H1 (cell line): ENCODE measurements at regions not wholly inside any gene's neighbourhood (a gene's known extent, or its start where the extent isn't known, plus 50 kb on each side); places are given as distances from the start of the nearest gene placed in this dataset.

ENCODE experiments used
- BCL11A ChIP-seq, 2 experiments: IDR thresholded peaks; one replicate each; pipeline ENCODE4 v1.6.1; 2011; ENCODE audit warnings: low read depth in 2 of 2, low read length in 2 of 2, mild to moderate bottlenecking in 2 of 2
- EP300 ChIP-seq, 2 experiments: IDR thresholded peaks; 1 replicate in 1 of 2; 2 replicates in 1 of 2; pipeline ENCODE4 v1.6.1; 2011 to 2012; ENCODE audit warnings: low read depth in 2 of 2, low read length in 2 of 2, mild to moderate bottlenecking in 2 of 2, borderline replicate concordance in 1 of 2, inconsistent platforms in 1 of 2, moderate library complexity in 1 of 2
- TAF1 ChIP-seq: IDR thresholded peaks from 2 replicates; pipeline ENCODE4 v1.6.1; 2011; ENCODE audit warnings: mild to moderate bottlenecking, low read depth, low read length
- TF ChIP-seq, protein P1 (sequence below): fragments of 300-600 bp; sonication (generic); IDR thresholded peaks from 2 replicates; pipeline ENCODE4 v1.7.1; 2012; ENCODE audit warnings: low read length, moderate library complexity, mild to moderate bottlenecking, inconsistent platforms; ENCODE audit not compliant: insufficient replicate concordance
- TF ChIP-seq, protein P2 (sequence below): IDR thresholded peaks from 2 replicates; pipeline ENCODE4 v1.6.1; 2011; ENCODE audit warnings: low read length, improper control_type of control experiment

DNA sequence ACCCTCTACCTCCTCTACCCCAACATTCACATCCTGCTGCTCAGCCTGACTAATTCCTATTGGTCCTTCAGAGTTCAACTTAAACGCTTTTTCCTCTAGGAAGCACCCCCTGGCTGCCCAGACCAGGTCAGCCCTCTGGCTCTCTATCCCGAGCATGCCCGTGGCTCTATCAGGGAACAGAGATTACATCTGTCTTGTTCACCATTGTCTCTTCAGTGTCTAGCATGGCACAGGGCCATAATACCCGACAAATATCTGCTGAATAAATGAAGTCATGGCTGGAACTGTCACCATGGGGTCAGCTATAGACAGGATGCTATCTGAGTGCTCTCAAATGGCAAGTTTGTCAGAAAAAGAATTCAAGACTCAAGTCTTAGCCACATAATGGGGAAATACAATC lies 296.9 kb upstream of the CHRNA7 start (continued):
- TF ChIP-seq, protein P1, sequence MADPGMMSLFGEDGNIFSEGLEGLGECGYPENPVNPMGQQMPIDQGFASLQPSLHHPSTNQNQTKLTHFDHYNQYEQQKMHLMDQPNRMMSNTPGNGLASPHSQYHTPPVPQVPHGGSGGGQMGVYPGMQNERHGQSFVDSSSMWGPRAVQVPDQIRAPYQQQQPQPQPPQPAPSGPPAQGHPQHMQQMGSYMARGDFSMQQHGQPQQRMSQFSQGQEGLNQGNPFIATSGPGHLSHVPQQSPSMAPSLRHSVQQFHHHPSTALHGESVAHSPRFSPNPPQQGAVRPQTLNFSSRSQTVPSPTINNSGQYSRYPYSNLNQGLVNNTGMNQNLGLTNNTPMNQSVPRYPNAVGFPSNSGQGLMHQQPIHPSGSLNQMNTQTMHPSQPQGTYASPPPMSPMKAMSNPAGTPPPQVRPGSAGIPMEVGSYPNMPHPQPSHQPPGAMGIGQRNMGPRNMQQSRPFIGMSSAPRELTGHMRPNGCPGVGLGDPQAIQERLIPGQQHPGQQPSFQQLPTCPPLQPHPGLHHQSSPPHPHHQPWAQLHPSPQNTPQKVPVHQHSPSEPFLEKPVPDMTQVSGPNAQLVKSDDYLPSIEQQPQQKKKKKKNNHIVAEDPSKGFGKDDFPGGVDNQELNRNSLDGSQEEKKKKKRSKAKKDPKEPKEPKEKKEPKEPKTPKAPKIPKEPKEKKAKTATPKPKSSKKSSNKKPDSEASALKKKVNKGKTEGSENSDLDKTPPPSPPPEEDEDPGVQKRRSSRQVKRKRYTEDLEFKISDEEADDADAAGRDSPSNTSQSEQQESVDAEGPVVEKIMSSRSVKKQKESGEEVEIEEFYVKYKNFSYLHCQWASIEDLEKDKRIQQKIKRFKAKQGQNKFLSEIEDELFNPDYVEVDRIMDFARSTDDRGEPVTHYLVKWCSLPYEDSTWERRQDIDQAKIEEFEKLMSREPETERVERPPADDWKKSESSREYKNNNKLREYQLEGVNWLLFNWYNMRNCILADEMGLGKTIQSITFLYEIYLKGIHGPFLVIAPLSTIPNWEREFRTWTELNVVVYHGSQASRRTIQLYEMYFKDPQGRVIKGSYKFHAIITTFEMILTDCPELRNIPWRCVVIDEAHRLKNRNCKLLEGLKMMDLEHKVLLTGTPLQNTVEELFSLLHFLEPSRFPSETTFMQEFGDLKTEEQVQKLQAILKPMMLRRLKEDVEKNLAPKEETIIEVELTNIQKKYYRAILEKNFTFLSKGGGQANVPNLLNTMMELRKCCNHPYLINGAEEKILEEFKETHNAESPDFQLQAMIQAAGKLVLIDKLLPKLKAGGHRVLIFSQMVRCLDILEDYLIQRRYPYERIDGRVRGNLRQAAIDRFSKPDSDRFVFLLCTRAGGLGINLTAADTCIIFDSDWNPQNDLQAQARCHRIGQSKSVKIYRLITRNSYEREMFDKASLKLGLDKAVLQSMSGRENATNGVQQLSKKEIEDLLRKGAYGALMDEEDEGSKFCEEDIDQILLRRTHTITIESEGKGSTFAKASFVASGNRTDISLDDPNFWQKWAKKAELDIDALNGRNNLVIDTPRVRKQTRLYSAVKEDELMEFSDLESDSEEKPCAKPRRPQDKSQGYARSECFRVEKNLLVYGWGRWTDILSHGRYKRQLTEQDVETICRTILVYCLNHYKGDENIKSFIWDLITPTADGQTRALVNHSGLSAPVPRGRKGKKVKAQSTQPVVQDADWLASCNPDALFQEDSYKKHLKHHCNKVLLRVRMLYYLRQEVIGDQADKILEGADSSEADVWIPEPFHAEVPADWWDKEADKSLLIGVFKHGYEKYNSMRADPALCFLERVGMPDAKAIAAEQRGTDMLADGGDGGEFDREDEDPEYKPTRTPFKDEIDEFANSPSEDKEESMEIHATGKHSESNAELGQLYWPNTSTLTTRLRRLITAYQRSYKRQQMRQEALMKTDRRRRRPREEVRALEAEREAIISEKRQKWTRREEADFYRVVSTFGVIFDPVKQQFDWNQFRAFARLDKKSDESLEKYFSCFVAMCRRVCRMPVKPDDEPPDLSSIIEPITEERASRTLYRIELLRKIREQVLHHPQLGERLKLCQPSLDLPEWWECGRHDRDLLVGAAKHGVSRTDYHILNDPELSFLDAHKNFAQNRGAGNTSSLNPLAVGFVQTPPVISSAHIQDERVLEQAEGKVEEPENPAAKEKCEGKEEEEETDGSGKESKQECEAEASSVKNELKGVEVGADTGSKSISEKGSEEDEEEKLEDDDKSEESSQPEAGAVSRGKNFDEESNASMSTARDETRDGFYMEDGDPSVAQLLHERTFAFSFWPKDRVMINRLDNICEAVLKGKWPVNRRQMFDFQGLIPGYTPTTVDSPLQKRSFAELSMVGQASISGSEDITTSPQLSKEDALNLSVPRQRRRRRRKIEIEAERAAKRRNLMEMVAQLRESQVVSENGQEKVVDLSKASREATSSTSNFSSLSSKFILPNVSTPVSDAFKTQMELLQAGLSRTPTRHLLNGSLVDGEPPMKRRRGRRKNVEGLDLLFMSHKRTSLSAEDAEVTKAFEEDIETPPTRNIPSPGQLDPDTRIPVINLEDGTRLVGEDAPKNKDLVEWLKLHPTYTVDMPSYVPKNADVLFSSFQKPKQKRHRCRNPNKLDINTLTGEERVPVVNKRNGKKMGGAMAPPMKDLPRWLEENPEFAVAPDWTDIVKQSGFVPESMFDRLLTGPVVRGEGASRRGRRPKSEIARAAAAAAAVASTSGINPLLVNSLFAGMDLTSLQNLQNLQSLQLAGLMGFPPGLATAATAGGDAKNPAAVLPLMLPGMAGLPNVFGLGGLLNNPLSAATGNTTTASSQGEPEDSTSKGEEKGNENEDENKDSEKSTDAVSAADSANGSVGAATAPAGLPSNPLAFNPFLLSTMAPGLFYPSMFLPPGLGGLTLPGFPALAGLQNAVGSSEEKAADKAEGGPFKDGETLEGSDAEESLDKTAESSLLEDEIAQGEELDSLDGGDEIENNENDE, result no peak
- no peak for TF ChIP-seq BCL11A (IDR thresholded peaks at IDR 0.05; ENCODE audit: low read depth in 2 of 2, low read length in 2 of 2)
- TF ChIP-seq EP300 (IDR thresholded peaks at IDR 0.05; ENCODE audit: borderline replicate concordance in 1 of 2, low read depth in 2 of 2, low read length in 2 of 2), result no peak
- TF ChIP-seq TAF1, result no peak
- TF ChIP-seq, protein P2, sequence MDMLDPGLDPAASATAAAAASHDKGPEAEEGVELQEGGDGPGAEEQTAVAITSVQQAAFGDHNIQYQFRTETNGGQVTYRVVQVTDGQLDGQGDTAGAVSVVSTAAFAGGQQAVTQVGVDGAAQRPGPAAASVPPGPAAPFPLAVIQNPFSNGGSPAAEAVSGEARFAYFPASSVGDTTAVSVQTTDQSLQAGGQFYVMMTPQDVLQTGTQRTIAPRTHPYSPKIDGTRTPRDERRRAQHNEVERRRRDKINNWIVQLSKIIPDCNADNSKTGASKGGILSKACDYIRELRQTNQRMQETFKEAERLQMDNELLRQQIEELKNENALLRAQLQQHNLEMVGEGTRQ, result no peak
- TF ChIP-seq, all 59 proteins: peak for 0
